PC-3 (cell line): ENCODE measurements at regions not wholly inside any gene's neighbourhood (a gene's known extent, or its start where the extent isn't known, plus 50 kb on each side); places are given as distances from the start of the nearest gene placed in this dataset.

Experiments
- ATAC-seq: fragments of 200-7000 bp; cut with Tn5 transposase; 2 replicates; pipeline ENCODE4 v1.9.1; 2020; ENCODE audit warnings: mild to moderate bottlenecking, moderate library complexity
- BruUV-seq: library from RNA; stranded (reverse); fragments of 400-500 nt; replicated peaks from 2 replicates; lab custom pipeline; 2021; lab: Mats Ljungman, UMichigan
- CTCF ChIA-PET: fragments of 300-600 bp; sonication (Branson Sonifier 250); formaldehyde crosslinking; loops from one replicate; lab custom pipeline; 2022; ENCODE audit warnings: antibody characterized with exemption; lab: Charles Lee
- POLR2A ChIA-PET: fragments of 300-600 bp; sonication (Branson Sonifier 250); formaldehyde crosslinking; loops from one replicate; lab custom pipeline; 2022; ENCODE audit warnings: antibody characterized with exemption; ENCODE audit not compliant: unreplicated experiment; lab: Charles Lee
- DNase-seq: peaks from one replicate; pipeline ENCODE4 v3.0.0-alpha.2; 2015
- H2AFZ ChIP-seq: fragments of 300-600 bp; sonication (generic); 2 replicates; pipeline ENCODE4 v1.6.0; 2016; ENCODE audit warnings: antibody characterized with exemption, low read length
- H3F3A ChIP-seq: fragments of 300-600 bp; sonication (generic); one replicate; pipeline ENCODE4 v1.6.0; 2017; ENCODE audit warnings: antibody characterized with exemption, low read length, control low read depth, mild to moderate bottlenecking; ENCODE audit not compliant: unreplicated experiment
- H3K27ac ChIP-seq: fragments of 300-600 bp; sonication (generic); 2 replicates; pipeline ENCODE4 v1.5.1; 2016; ENCODE audit warnings: mild to moderate bottlenecking, low read length
- H3K27me3 ChIP-seq: fragments of 300-600 bp; sonication (generic); 2 replicates; pipeline ENCODE4 v1.6.1; 2016; ENCODE audit warnings: low read length, mixed read lengths
- H3K36me3 ChIP-seq: fragments of 300-600 bp; sonication (generic); 2 replicates; pipeline ENCODE4 v1.6.1; 2016; ENCODE audit warnings: low read depth, mixed run types, low read length, mixed read lengths
- H3K4me1 ChIP-seq: fragments of 300-600 bp; sonication (generic); 2 replicates; pipeline ENCODE4 v1.5.1; 2016; ENCODE audit warnings: low read length; ENCODE audit not compliant: insufficient read depth
- H3K4me2 ChIP-seq: fragments of 300-600 bp; sonication (generic); 2 replicates; pipeline ENCODE4 v1.6.0; 2016; ENCODE audit warnings: low read length
- H3K4me3 ChIP-seq: fragments of 300-600 bp; sonication (generic); 2 replicates; pipeline ENCODE4 v1.5.1; 2016; ENCODE audit warnings: mild to moderate bottlenecking, low read length, mixed read lengths
- H3K79me2 ChIP-seq: fragments of 300-600 bp; sonication (generic); 2 replicates; pipeline ENCODE4 v1.6.1; 2017; ENCODE audit warnings: low read length, mixed read lengths
- H3K9ac ChIP-seq: fragments of 300-600 bp; sonication (generic); 2 replicates; pipeline ENCODE4 v1.6.0; 2016; ENCODE audit warnings: mild to moderate bottlenecking, low read length
- H3K9me2 ChIP-seq: fragments of 300-600 bp; sonication (generic); replicated peaks from 2 replicates; pipeline ENCODE4 v1.6.1; 2016; ENCODE audit warnings: mixed run types, low read length, mixed read lengths
- H3K9me3 ChIP-seq: fragments of 300-600 bp; sonication (generic); 2 replicates; pipeline ENCODE4 v1.6.1; 2016; ENCODE audit warnings: low read length, mixed read lengths
- H4K20me1 ChIP-seq: fragments of 300-600 bp; sonication (generic); 2 replicates; pipeline ENCODE4 v1.6.1; 2016; ENCODE audit warnings: low read length, mixed read lengths
- CTCF ChIP-seq: fragments of 300-600 bp; sonication (generic); conservative IDR thresholded peaks from 2 replicates; pipeline ENCODE4 v1.5.1; 2017; ENCODE audit warnings: antibody characterized with exemption, low read depth, mild to moderate bottlenecking, low read length
- EZH2 ChIP-seq: fragments of 300-600 bp; sonication (generic); IDR thresholded peaks from one replicate; pipeline ENCODE4 v1.6.1; 2017; ENCODE audit warnings: antibody characterized with exemption, mild to moderate bottlenecking, low read length; ENCODE audit not compliant: unreplicated experiment
- EZH2phosphoT487 ChIP-seq: fragments of 300-600 bp; sonication (generic); IDR thresholded peaks from 2 replicates; pipeline ENCODE4 v1.6.1; 2018; ENCODE audit warnings: mild to moderate bottlenecking, antibody characterized with exemption, low read length, borderline replicate concordance
- intact Hi-C: fragments of 100-400 bp; cut with micrococcal nuclease; formaldehyde crosslinking; loops from 2 replicates; pipeline ENCODE4 v1.9.0; 2023

- Histone ChIP-seq H3K79me2 (no peaks in the 10 kb centered on the region), H3K9ac (no peak overlapping the region), H3K4me3 (no peak overlapping the region), H2AFZ (no peak overlapping the region), H3F3A (no peaks in the 10 kb centered on the region), H3K9me2 (no peaks in the 10 kb centered on the region), H3K36me3 (no peaks in the 10 kb centered on the region), H3K27ac (no peak overlapping the region), H3K9me3 (no peaks in the 10 kb centered on the region), H3K27me3 (peaks cover 13% of the 10 kb centered on the region), H3K4me2 (no peak overlapping the region), H4K20me1 (no peaks in the 10 kb centered on the region), H3K4me1 (no peaks in the 10 kb centered on the region)
- ChIA-PET POLR2A (no interaction called here), CTCF (no interaction called here)
- no peak for ATAC-seq
- BruUV-seq, result no TSS peak
- intact Hi-C loops, result no loop called here
- no peak for DNase-seq
- TF ChIP-seq CTCF (no peak), EZH2 (no peak), EZH2phosphoT487 (no peak)
These were observed 62.7 kb downstream of the ZNF648 start for GRCh38 chr1:181998858-181999257.

- Histone ChIP-seq H3K36me3 (no peaks in the 10 kb centered on the region), H3K79me2 (no peaks in the 10 kb centered on the region)
- no TSS peak for BruUV-seq
These were observed 69.4 kb downstream of the ZNF648 start for GRCh38 chr1:181992072-181992471.

GRCh38 chr1:181990728-181991127 is 70.8 kb downstream of the ZNF648 start:
- Histone ChIP-seq H3K9ac (no peak overlapping the region), H3K27me3 (peaks cover 29% of the 10 kb centered on the region), H3K27ac (no peak overlapping the region), H2AFZ (no peak overlapping the region), H3K4me1 (no peaks in the 10 kb centered on the region), H3K36me3 (no peaks in the 10 kb centered on the region), H3K9me3 (no peaks in the 10 kb centered on the region), H3K4me2 (no peak overlapping the region), H3K4me3 (no peak overlapping the region), H4K20me1 (no peaks in the 10 kb centered on the region), H3F3A (no peaks in the 10 kb centered on the region), H3K79me2 (no peaks in the 10 kb centered on the region), H3K9me2 (no peaks in the 10 kb centered on the region)
- BruUV-seq, result no TSS peak
- CTCF ChIA-PET, result no interaction called here
- no peak for DNase-seq
- intact Hi-C loops, result no loop called here
- no peak for ATAC-seq
- no peak for TF ChIP-seq EZH2phosphoT487
- POLR2A ChIA-PET, result no interaction called here

More at GRCh38 chr1:181992072-181992471, 69.4 kb downstream of the ZNF648 start:
- Histone ChIP-seq H3K9ac (no peak overlapping the region), H3K27ac (no peak overlapping the region), H4K20me1 (no peaks in the 10 kb centered on the region), H3K4me1 (no peaks in the 10 kb centered on the region), H3K4me3 (no peak overlapping the region), H3K4me2 (no peak overlapping the region), H3K27me3 (peaks cover 21% of the 10 kb centered on the region), H3K9me3 (no peaks in the 10 kb centered on the region), H3K9me2 (no peaks in the 10 kb centered on the region), H3F3A (no peaks in the 10 kb centered on the region), H2AFZ (no peak overlapping the region)
- ChIA-PET POLR2A (no interaction called here), CTCF (no interaction called here)
- no peak for TF ChIP-seq EZH2phosphoT487
- no peak for TF ChIP-seq EZH2
- no peak for TF ChIP-seq CTCF
- intact Hi-C loops, result no loop called here
- DNase-seq, result no peak
- no peak for ATAC-seq
